HAP-1 (cell line): ENCODE measurements at regions not wholly inside any gene's neighbourhood (a gene's known extent, or its start where the extent isn't known, plus 50 kb on each side); places are given as distances from the start of the nearest gene placed in this dataset.
A peak's percentile ranks its signal among the peaks of the same experiment; 100 is the strongest.
"Not testable (repeated sequence)": the region's sequence is repeated elsewhere in the genome, so short reads cannot be mapped to it uniquely, and the experiment has no call there.

Experiments
- DNase-seq, 2 experiments: peaks; one replicate each; pipeline ENCODE4 v3.0.0-alpha.2; 2016 to 2020; ENCODE audit warnings: low spot score in 2 of 2
- H3K27me3 ChIP-seq: fragments of 250-450 bp; sonication (Bioruptor Pico); 2 replicates; pipeline ENCODE4 v1.5.1; 2020; ENCODE audit warnings: low read depth, mild to moderate bottlenecking, moderate library complexity
- H3K36me3 ChIP-seq: fragments of 250-450 bp; sonication (Bioruptor Pico); replicated peaks from 2 replicates; pipeline ENCODE4 v1.5.1; 2020; ENCODE audit warnings: mild to moderate bottlenecking
- H3K4me1 ChIP-seq: fragments of 250-450 bp; sonication (Bioruptor Pico); 2 replicates; pipeline ENCODE4 v1.5.1; 2020; ENCODE audit warnings: mild to moderate bottlenecking
- H3K4me3 ChIP-seq: fragments of 250-450 bp; sonication (Bioruptor Pico); 2 replicates; pipeline ENCODE4 v1.5.1; 2020; ENCODE audit warnings: mild to moderate bottlenecking, moderate library complexity
- H3K9me3 ChIP-seq: fragments of 250-450 bp; sonication (Bioruptor Pico); 2 replicates; pipeline ENCODE4 v1.5.1; 2020; ENCODE audit warnings: mild to moderate bottlenecking, moderate library complexity
- in situ Hi-C: fragments of 300-500 bp; cut with MboI; formaldehyde crosslinking; loops from 3 replicates; pipeline ENCODE4 v1.14.3; 2020; ENCODE audit warnings: low sequenced_read_pairs, inconsistent platforms, mixed read lengths

GRCh38 chr7:35891004-35891830 lies 90.4 kb downstream of the SEPTIN7 start:
- H3K36me3 ChIP-seq = peaks cover 14% of the 10 kb centered on the region
- DNase-seq = no peak
- no peak overlapping the region for H3K4me3 ChIP-seq
- H3K9me3 ChIP-seq = no peaks in the 10 kb centered on the region
- no peaks in the 10 kb centered on the region for H3K27me3 ChIP-seq
- in situ Hi-C loops = no loop called here
- peaks cover 6% of the 10 kb centered on the region; the same call in 1 of the 2 replicates for H3K4me1 ChIP-seq

GRCh38 chr7:35893649-35894048 lies 92.8 kb downstream of the SEPTIN7 start:
- no peak overlapping the region for H3K4me3 ChIP-seq
- H3K36me3 ChIP-seq = peaks cover 6% of the 10 kb centered on the region
- H3K9me3 ChIP-seq = no peaks in the 10 kb centered on the region
- H3K4me1 ChIP-seq = peaks cover 6% of the 10 kb centered on the region; the same call in 1 of the 2 replicates
- DNase-seq = no peak
- in situ Hi-C loops = no loop called here
- H3K27me3 ChIP-seq = no peaks in the 10 kb centered on the region

GRCh38 chr7:35894721-35895120 lies 93.9 kb downstream of the SEPTIN7 start:
- Histone ChIP-seq H3K4me3 (no peak overlapping the region), H3K36me3 (peaks cover 6% of the 10 kb centered on the region)
- in situ Hi-C loops = no loop called here

GRCh38 chr7:35900651-35901050 lies 99.8 kb downstream of the SEPTIN7 start:
- peaks cover 19% of the 10 kb centered on the region for H3K36me3 ChIP-seq
- in situ Hi-C loops = loop anchor here (10.0 kb wide), 1 partner anchor 186 kb away; no protein-coding TSS in a partner anchor
- H3K4me1 ChIP-seq = no peaks in the 10 kb centered on the region

More at GRCh38 chr7:35894721-35895120, 93.9 kb downstream of the SEPTIN7 start:
- DNase-seq = no peak
- peaks cover 6% of the 10 kb centered on the region; the same call in 1 of the 2 replicates for H3K4me1 ChIP-seq
- no peaks in the 10 kb centered on the region for H3K9me3 ChIP-seq
- H3K27me3 ChIP-seq = no peaks in the 10 kb centered on the region

DNA sequence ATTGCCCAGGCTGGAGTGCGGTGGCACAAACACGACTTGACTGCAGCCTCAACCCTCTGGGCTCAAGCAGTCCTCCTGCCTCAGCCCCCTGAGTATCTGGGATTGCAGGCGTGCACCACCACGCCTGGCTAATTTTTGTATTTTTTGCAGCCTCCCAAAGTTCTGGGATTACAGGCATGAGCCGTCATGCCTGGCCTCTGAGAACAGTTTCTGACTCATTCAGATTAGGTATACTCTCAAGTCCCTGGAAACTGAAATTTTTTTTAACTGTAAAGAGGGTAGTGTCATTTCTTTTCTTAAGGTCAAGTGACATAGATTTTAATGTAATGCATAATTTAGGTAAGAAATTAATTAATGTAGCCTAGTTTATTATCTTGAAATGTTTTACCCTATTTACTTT lies 104.7 kb downstream of the SEPTIN7 start:
- DNase-seq = no peak
- Histone ChIP-seq H3K4me3 (no peak overlapping the region), H3K9me3 (no peaks in the 10 kb centered on the region), H3K36me3 (peaks cover 18% of the 10 kb centered on the region), H3K4me1 (no peaks in the 10 kb centered on the region), H3K27me3 (no peaks in the 10 kb centered on the region)
- in situ Hi-C loops = loop anchor here (10.0 kb wide), 1 partner anchor 191 kb away; no protein-coding TSS in a partner anchor

More at GRCh38 chr7:35900651-35901050, 99.8 kb downstream of the SEPTIN7 start:
- Histone ChIP-seq H3K4me3 (no peak overlapping the region), H3K9me3 (no peaks in the 10 kb centered on the region), H3K27me3 (no peaks in the 10 kb centered on the region)
- no peak for DNase-seq

DNA sequence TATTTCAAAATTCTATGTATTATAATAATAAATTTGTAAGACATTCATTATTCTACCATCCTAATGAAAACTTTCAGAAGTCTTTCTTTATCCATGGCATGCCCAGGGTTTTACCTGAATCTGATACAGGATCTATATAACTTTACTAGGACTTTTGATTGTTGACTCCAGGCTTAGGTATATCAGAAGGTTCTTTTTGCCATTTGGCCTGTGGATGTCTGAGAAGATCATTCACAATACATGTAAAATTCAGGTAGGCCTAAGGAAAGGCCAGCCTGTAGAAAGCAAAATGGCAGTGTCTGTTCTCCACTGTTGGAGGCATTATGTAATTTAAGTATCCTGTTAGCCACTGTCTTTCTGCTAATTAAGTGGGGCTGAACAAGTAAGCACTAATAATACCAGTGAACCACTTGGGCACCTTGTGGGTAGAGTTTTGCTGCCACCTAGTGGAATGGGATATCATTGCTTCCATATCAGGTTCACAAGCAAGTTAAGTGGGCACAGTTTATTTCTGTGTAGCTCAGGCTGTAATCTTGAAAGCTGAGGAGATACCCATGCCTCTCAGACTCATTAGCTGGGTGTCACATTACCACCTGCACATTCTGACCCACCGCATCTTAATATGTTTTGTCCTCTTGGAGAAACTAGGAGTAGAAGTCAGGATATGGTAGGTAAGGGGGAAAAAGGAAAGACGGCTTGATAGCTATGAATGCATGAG lies 105.5 kb downstream of the SEPTIN7 start:
- DNase-seq = peak; percentile 39 to 75
- H3K4me1 ChIP-seq = no peaks in the 10 kb centered on the region
- no peaks in the 10 kb centered on the region for H3K9me3 ChIP-seq
- no peak overlapping the region for H3K4me3 ChIP-seq
- H3K27me3 ChIP-seq = no peaks in the 10 kb centered on the region
- H3K36me3 ChIP-seq = peaks cover 10% of the 10 kb centered on the region
- in situ Hi-C loops = loop anchor here (10.0 kb wide), 1 partner anchor 192 kb away; no protein-coding TSS in a partner anchor

- peaks cover 7% of the 10 kb centered on the region for H3K36me3 ChIP-seq
- H3K4me1 ChIP-seq = no peaks in the 10 kb centered on the region
- in situ Hi-C loops = loop anchor here (10.0 kb wide), 1 partner anchor 194 kb away; no protein-coding TSS in a partner anchor
- no peaks in the 10 kb centered on the region for H3K9me3 ChIP-seq
- DNase-seq = peak in 1 of 2 experiments; percentile 32
- no peak overlapping the region for H3K4me3 ChIP-seq
- H3K27me3 ChIP-seq = no peaks in the 10 kb centered on the region
Observed at GRCh38 chr7:35908331-35909216, 107.7 kb downstream of the SEPTIN7 start.

DNA sequence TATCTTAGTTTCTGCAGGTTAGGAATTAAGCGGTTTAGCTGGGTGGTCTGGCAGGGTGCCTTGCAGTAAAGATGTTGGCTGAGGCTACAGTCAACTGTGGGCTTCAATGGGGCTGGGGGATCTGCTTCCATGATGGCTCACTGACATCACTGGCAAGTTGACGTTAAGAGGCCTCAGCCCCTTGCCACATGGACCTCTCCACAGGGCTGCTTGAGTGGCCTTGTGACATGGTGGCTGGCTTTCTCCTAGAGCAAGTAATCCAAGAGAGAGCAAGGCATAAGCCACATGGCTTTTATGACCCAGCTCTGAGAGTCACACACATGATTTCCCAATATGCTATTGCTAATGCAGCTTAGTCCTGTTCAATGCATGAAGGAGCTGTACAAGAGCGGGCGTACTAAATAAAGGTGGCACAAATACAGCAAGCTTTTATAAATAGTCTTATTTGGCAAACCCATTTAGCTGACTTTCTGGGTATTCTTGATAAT lies 109.1 kb downstream of the SEPTIN7 start:
- Histone ChIP-seq H3K4me3 (no peak overlapping the region), H3K9me3 (no peaks in the 10 kb centered on the region), H3K36me3 (peaks cover 3% of the 10 kb centered on the region), H3K4me1 (no peaks in the 10 kb centered on the region), H3K27me3 (no peaks in the 10 kb centered on the region)
- in situ Hi-C loops = loop anchor here (10.0 kb wide), 2 partner anchors 195 to 405 kb away; no protein-coding TSS in a partner anchor
- DNase-seq = no peak

- not testable (repeated sequence) for DNase-seq, H3K4me3 ChIP-seq, H3K36me3 ChIP-seq, H3K4me1 ChIP-seq, H3K9me3 ChIP-seq, H3K27me3 ChIP-seq
- in situ Hi-C loops = loop anchor here (10.0 kb wide), 1 partner anchor 404 kb away; no protein-coding TSS in a partner anchor
Observed at GRCh38 chr7:35910621-35911020, 109.8 kb downstream of the SEPTIN7 start.

DNA sequence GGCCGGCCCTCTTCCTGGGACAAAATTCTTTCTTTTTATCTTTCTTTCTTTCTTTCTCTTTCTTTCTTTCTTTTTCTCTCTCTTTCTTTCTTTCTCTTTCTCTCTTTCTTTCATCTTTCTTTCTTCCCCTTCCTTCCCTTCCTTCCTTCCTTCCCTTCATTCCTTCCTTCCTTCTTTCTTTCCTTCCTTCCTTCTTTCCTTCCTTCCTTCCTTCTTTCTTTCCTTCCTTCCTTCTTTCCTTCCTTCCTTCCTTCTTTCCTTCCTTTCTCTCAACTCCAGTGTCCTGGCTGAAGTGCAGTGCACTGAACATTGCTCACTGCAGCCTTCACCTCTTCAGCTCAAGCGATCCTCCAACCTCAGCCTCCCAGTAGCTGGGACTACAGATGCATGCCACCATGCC lies 112.5 kb downstream of the SEPTIN7 start:
- in situ Hi-C loops = loop anchor here (10.0 kb wide), 1 partner anchor 401 kb away; no protein-coding TSS in a partner anchor
- DNase-seq, H3K36me3 ChIP-seq: not testable (repeated sequence)

GRCh38 chr7:35914214-35914613 lies 113.4 kb downstream of the SEPTIN7 start:
- not testable (repeated sequence) for H3K9me3 ChIP-seq, H3K4me1 ChIP-seq, H3K36me3 ChIP-seq, DNase-seq, H3K27me3 ChIP-seq, H3K4me3 ChIP-seq
- in situ Hi-C loops = loop anchor here (10.0 kb wide), 1 partner anchor 401 kb away; no protein-coding TSS in a partner anchor

More for the DNA sequence above, 112.5 kb downstream of the SEPTIN7 start:
- not testable (repeated sequence) for H3K27me3 ChIP-seq, H3K4me3 ChIP-seq, H3K4me1 ChIP-seq, H3K9me3 ChIP-seq

DNA sequence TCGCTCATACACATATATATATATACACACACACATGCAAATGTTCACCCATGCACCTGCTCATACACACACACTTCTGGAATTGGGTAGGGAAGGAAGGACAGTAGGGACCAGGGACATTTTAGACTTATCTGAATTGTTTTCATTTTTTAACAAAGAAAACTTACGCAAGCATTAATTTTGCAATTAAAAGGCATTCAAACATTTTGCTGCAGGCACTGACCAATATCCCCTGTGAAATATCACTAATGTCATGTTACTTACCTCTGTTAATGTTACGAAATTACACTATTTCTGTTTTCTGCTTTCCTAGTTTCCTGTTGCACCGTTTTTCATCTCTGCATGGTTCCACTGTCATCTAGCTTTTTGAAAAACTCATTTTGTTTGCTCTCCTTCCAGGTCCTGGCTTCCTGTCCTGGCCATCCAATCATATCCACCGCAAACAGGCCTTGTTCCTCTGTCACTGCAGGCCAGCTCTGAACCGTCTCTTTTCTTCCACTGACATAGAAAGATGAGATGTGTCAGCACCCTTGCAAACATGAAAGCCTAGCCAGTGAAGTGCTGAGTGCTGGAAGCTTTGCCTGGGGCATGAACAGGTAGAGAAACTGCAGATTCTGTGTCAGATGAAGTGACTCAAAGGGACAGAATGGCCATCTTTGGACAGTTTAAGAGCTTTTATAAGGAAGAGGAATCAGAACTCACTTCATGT lies 114.5 kb downstream of the SEPTIN7 start:
- in situ Hi-C loops = loop anchor here (10.0 kb wide), 1 partner anchor 399 kb away; no protein-coding TSS in a partner anchor
- not testable (repeated sequence) for H3K4me3 ChIP-seq, DNase-seq, H3K9me3 ChIP-seq, H3K27me3 ChIP-seq, H3K4me1 ChIP-seq, H3K36me3 ChIP-seq
